ENCODE measurements at regions not wholly inside any gene's neighbourhood (a gene's known extent, or its start where the extent isn't known, plus 50 kb on each side); places are given as distances from the start of the nearest gene placed in this dataset.
"Not testable (repeated sequence)": the region's sequence is repeated elsewhere in the genome, so short reads cannot be mapped to it uniquely, and the experiment has no call there.

DNA sequence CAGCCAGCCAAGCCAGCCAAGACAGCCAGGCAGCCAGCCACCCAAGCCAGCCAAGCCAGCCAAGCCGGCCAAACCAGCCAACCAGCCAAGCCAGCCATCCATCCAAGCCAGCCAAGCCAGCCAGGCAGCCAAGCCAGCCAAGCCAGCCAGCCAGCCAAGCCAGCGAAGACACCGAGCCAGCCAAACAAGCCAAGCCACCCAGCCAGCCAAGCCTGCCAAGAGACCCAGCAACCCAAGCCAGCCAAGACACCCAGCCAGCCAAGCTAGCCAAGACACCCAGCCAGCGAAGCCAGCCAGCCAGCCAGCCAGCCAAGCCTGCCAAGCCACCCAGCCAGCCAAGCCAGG, 318.0 kb upstream of the PLGLB2 start:
- TF ChIP-seq, protein P1, sequence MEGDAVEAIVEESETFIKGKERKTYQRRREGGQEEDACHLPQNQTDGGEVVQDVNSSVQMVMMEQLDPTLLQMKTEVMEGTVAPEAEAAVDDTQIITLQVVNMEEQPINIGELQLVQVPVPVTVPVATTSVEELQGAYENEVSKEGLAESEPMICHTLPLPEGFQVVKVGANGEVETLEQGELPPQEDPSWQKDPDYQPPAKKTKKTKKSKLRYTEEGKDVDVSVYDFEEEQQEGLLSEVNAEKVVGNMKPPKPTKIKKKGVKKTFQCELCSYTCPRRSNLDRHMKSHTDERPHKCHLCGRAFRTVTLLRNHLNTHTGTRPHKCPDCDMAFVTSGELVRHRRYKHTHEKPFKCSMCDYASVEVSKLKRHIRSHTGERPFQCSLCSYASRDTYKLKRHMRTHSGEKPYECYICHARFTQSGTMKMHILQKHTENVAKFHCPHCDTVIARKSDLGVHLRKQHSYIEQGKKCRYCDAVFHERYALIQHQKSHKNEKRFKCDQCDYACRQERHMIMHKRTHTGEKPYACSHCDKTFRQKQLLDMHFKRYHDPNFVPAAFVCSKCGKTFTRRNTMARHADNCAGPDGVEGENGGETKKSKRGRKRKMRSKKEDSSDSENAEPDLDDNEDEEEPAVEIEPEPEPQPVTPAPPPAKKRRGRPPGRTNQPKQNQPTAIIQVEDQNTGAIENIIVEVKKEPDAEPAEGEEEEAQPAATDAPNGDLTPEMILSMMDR (IDR thresholded peaks at IDR 0.05), result not testable (repeated sequence)
- not testable (repeated sequence) for TF ChIP-seq POLR2AphosphoS5 (IDR thresholded peaks at IDR 0.05)
